ENCODE measurements at regions not wholly inside any gene's neighbourhood (a gene's known extent, or its start where the extent isn't known, plus 50 kb on each side); places are given as distances from the start of the nearest gene placed in this dataset.

DNA sequence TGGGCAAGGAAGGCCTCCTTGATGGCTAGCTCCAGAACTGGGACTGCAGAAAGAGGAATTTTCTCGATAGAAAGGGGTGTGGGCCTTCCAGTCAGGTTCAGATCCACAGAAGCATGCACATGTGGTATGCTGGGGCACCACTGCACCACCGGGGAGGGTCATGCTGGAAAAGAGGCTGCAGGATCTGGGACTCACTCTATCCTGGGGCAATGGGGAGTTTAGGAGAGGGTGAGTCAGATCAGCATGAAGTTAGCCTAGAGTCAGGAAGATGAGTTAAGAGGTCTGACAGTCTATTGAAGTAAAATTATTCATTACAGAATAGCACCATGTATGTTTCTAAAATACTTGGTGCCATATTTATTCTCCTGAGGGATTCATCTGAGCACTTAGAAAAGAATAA, 130.2 kb upstream of the TOPAZ1 start:
- Histone ChIP-seq H3K27me3 (ENCODE audit: control insufficient read depth in 3 of 3, insufficient read depth in 3 of 3, low read length in 2 of 3) (no peaks in the 10 kb centered on the region), H3K27ac (ENCODE audit: low read depth in 1 of 2, low read length in 1 of 2) (no peak overlapping the region), H3K36me3 (ENCODE audit: control insufficient read depth in 4 of 4, insufficient read depth in 4 of 4, low read length in 4 of 4) (no peaks in the 10 kb centered on the region), H3K9ac (ENCODE audit: insufficient read depth in 1 of 2, low read length in 2 of 2) (no peak overlapping the region), H3K4me1 (ENCODE audit: control insufficient read depth in 5 of 5, insufficient read depth in 5 of 5, low read length in 5 of 5) (peaks cover 0 to 6% (median 0%) of the 10 kb centered on the region in 5 donors), H3K4me3 (no peak overlapping the region), H3K9me3 (ENCODE audit: control insufficient read depth in 4 of 4, insufficient read depth in 3 of 4, low read length in 3 of 4) (no peaks in the 10 kb centered on the region)
- DNase-seq (no peak), ATAC-seq (ENCODE audit: insufficient read depth, low FRiP score) (no peak)
- WGBS, 2 donors = 92 to 93% methylated on average over 2 of the region's 2 CpGs
- TF ChIP-seq, protein P1, sequence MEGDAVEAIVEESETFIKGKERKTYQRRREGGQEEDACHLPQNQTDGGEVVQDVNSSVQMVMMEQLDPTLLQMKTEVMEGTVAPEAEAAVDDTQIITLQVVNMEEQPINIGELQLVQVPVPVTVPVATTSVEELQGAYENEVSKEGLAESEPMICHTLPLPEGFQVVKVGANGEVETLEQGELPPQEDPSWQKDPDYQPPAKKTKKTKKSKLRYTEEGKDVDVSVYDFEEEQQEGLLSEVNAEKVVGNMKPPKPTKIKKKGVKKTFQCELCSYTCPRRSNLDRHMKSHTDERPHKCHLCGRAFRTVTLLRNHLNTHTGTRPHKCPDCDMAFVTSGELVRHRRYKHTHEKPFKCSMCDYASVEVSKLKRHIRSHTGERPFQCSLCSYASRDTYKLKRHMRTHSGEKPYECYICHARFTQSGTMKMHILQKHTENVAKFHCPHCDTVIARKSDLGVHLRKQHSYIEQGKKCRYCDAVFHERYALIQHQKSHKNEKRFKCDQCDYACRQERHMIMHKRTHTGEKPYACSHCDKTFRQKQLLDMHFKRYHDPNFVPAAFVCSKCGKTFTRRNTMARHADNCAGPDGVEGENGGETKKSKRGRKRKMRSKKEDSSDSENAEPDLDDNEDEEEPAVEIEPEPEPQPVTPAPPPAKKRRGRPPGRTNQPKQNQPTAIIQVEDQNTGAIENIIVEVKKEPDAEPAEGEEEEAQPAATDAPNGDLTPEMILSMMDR (IDR thresholded peaks at IDR 0.05; ENCODE audit: control extremely low read depth, extremely low read depth) = no peak

DNA sequence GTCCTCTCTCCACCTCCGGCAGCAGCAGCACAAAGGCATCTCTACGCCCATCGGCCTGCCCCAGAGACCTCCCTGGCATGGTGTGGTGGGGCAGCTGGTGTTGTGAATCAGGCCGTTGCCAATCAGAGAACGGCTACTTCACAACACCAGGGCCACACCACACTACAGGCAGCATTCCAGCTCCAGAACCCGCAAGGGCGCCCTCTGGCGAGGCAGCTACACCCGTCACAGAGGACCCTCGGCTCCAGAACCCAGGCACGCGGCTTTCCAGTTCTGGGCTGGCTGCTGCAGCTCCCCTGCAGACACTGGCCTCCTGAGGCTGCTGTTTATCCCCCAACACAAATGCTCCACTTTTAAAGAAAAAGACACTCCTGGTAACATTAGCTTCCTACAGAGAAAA, 127.5 kb upstream of the TOPAZ1 start:
- H3K36me3 ChIP-seq (ENCODE audit: control insufficient read depth in 4 of 4, insufficient read depth in 4 of 4, low read length in 4 of 4) = no peaks in the 10 kb centered on the region
- peaks cover 0 to 3% (median 0%) of the 10 kb centered on the region in 3 donors for H3K27me3 ChIP-seq (ENCODE audit: control insufficient read depth in 3 of 3, insufficient read depth in 3 of 3, low read length in 2 of 3)
- H3K27ac ChIP-seq (ENCODE audit: low read depth in 1 of 2, low read length in 1 of 2) = no peak overlapping the region
- ATAC-seq (ENCODE audit: insufficient read depth, low FRiP score) = no peak
- DNase-seq = peak in 2 of 3 donors; percentile 34 to 35
- no peak overlapping the region for H3K4me3 ChIP-seq
- no peak overlapping the region for H3K9ac ChIP-seq (ENCODE audit: insufficient read depth in 1 of 2, low read length in 2 of 2)
- H3K4me1 ChIP-seq (ENCODE audit: control insufficient read depth in 5 of 5, insufficient read depth in 5 of 5, low read length in 5 of 5) = peaks cover 0 to 2% (median 0%) of the 10 kb centered on the region in 5 donors
- WGBS, 2 donors = 35 to 51% methylated on average over 12 of the region's 12 CpGs
- no peaks in the 10 kb centered on the region for H3K9me3 ChIP-seq (ENCODE audit: control insufficient read depth in 4 of 4, insufficient read depth in 3 of 4, low read length in 3 of 4)
- TF ChIP-seq, protein P1 (IDR thresholded peaks at IDR 0.05; ENCODE audit: control extremely low read depth, extremely low read depth) = no peak

DNA sequence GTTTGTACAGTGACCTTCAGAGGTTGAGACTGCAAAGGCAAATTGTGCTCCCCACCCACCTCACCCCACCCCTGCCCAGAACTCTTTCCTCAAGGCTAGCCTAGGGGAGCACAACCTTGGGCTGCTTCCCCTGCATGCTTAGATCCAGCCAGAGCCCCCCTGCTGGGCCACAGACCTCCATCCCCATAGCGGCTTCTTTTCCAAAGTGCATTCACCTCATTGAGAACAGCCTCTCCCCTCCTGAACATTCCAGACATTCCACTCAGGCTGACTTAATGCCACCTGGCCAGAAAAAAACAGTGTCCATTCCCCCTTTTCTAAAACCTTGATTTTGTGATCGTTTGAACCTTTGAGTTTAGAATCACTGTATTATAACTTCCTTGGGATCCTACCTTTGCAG, 124.4 kb upstream of the TOPAZ1 start:
- Histone ChIP-seq H3K4me1 (ENCODE audit: control insufficient read depth in 5 of 5, insufficient read depth in 5 of 5, low read length in 5 of 5) (peaks cover 0 to 2% (median 0%) of the 10 kb centered on the region in 5 donors), H3K4me3 (no peak overlapping the region), H3K36me3 (ENCODE audit: control insufficient read depth in 4 of 4, insufficient read depth in 4 of 4, low read length in 4 of 4) (no peaks in the 10 kb centered on the region), H3K27me3 (ENCODE audit: control insufficient read depth in 3 of 3, insufficient read depth in 3 of 3, low read length in 2 of 3) (peaks cover 0 to 3% (median 0%) of the 10 kb centered on the region in 3 donors), H3K9ac (ENCODE audit: insufficient read depth in 1 of 2, low read length in 2 of 2) (no peak overlapping the region), H3K27ac (ENCODE audit: low read depth in 1 of 2, low read length in 1 of 2) (no peak overlapping the region), H3K9me3 (ENCODE audit: control insufficient read depth in 4 of 4, insufficient read depth in 3 of 4, low read length in 3 of 4) (no peaks in the 10 kb centered on the region)
- no peak for ATAC-seq (ENCODE audit: insufficient read depth, low FRiP score)
- TF ChIP-seq, protein P1 (IDR thresholded peaks at IDR 0.05; ENCODE audit: control extremely low read depth, extremely low read depth) = no peak
- 42 to 73% methylated on average over 2 of the region's 2 CpGs for WGBS, 2 donors
- peak in 2 of 3 donors; percentile 8 to 22 for DNase-seq

DNA sequence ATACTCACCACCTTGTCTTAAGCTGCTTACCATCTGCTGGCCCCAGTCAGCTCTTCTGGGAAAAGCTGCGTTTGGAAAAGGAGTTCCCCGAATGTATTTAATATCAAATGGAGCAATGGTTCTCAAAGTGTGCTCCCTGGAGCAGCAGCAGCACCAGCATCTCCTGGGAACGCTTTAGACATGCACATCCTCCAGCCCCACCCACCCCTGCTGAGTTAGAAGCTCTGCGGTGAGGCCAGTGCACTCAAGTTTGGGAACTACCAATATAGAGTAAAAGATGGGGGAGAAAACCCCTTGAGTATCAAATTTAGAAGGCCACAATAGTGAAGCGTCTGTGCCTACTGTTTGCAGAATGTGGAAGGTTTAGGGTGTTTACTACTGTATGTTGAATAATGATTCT, 124.0 kb upstream of the TOPAZ1 start:
- Histone ChIP-seq H3K9me3 (ENCODE audit: control insufficient read depth in 4 of 4, insufficient read depth in 3 of 4, low read length in 3 of 4) (no peaks in the 10 kb centered on the region), H3K27me3 (ENCODE audit: control insufficient read depth in 3 of 3, insufficient read depth in 3 of 3, low read length in 2 of 3) (peaks cover 0 to 3% (median 0%) of the 10 kb centered on the region in 3 donors), H3K27ac (ENCODE audit: low read depth in 1 of 2, low read length in 1 of 2) (no peak overlapping the region), H3K4me3 (no peak overlapping the region), H3K9ac (ENCODE audit: insufficient read depth in 1 of 2, low read length in 2 of 2) (no peak overlapping the region), H3K36me3 (ENCODE audit: control insufficient read depth in 4 of 4, insufficient read depth in 4 of 4, low read length in 4 of 4) (no peaks in the 10 kb centered on the region), H3K4me1 (ENCODE audit: control insufficient read depth in 5 of 5, insufficient read depth in 5 of 5, low read length in 5 of 5) (peaks cover 0 to 2% (median 0%) of the 10 kb centered on the region in 5 donors)
- no peak for ATAC-seq (ENCODE audit: insufficient read depth, low FRiP score)
- TF ChIP-seq, protein P1 (IDR thresholded peaks at IDR 0.05; ENCODE audit: control extremely low read depth, extremely low read depth) = no peak
- 75 to 81% methylated on average over 5 of the region's 5 CpGs for WGBS, 2 donors
- DNase-seq = no peak

Data from lung (tissue), 11 donors.